Transverse colon (tissue), 4 donors: ENCODE measurements at regions not wholly inside any gene's neighbourhood (a gene's known extent, or its start where the extent isn't known, plus 50 kb on each side); places are given as distances from the start of the nearest gene placed in this dataset.

Source experiments
- DNase-seq: peaks from one replicate; pipeline ENCODE4 v3.0.0-alpha.2; 2019
- H3K27ac ChIP-seq, 4 donors: fragments of 200-600 bp; sonication (generic); 2 replicates each; pipeline ENCODE4 v1.5.1; 2016 to 2018; ENCODE audit warnings: inconsistent platforms in 4 of 4
- H3K27me3 ChIP-seq: fragments of 200-600 bp; sonication (generic); 2 replicates; pipeline ENCODE4 v1.5.1; 2017; ENCODE audit warnings: inconsistent platforms
- H3K36me3 ChIP-seq, 4 donors: fragments of 200-600 bp; sonication (generic); 2 replicates each; pipeline ENCODE4 v1.5.1; 2017 to 2019; ENCODE audit warnings: inconsistent platforms in 4 of 4
- H3K4me1 ChIP-seq, 4 donors: fragments of 200-600 bp; sonication (generic); 2 replicates each; pipeline ENCODE4 v1.5.1; 2017 to 2020; ENCODE audit warnings: inconsistent platforms in 4 of 4
- H3K4me3 ChIP-seq, 4 donors: fragments of 200-600 bp; sonication (generic); 1 replicate in 1 of 4; 2 replicates in 3 of 4; pipeline versions ENCODE4 v1.5.1 to v1.6.1; 2017 to 2019; ENCODE audit warnings: inconsistent platforms in 4 of 4
- H3K9me3 ChIP-seq, 2 donors: fragments of 200-600 bp; sonication (generic); 2 replicates each; pipeline ENCODE4 v1.5.1; 2017 to 2019; ENCODE audit warnings: inconsistent platforms in 2 of 2
- CTCF ChIP-seq, 5 experiments: fragments of 200-600 bp in 3 of 5; fragments of 450-650 bp in 2 of 5; sonication (generic) in 3 of 5; IDR thresholded peaks; 1 replicate in 2 of 5; 2 replicates in 3 of 5; pipeline ENCODE4 v1.5.1; 2016 to 2017; ENCODE audit warnings: antibody characterized with exemption in 5 of 5, inconsistent platforms in 3 of 5, mild to moderate bottlenecking in 2 of 5, moderate library complexity in 1 of 5
- EP300 ChIP-seq: sonication (generic); formaldehyde crosslinking; IDR thresholded peaks from one replicate; pipeline ENCODE4 v1.6.1; 2017; ENCODE audit warnings: antibody characterized with exemption, low read depth
- POLR2A ChIP-seq: fragments of 450-650 bp; IDR thresholded peaks from one replicate; pipeline ENCODE4 v1.6.1; 2016; ENCODE audit warnings: antibody characterized with exemption, mild to moderate bottlenecking, moderate library complexity
- POLR2AphosphoS5 ChIP-seq, 3 donors: sonication (generic); formaldehyde crosslinking; IDR thresholded peaks; one replicate each; pipeline ENCODE4 v1.6.1; 2016; ENCODE audit warnings: antibody characterized with exemption in 3 of 3
- WGBS, 2 donors: methylation state at CpG; one replicate each; pipeline ENCODE4 v1.1.5; 2018; ENCODE audit warnings: low coverage in 1 of 2; 5-methylcytosine and 5-hydroxymethylcytosine counted together
- in situ Hi-C, 4 donors: fragments of 200-750 bp; cut with MboI; loops; one replicate each; pipeline versions ENCODE4 v1.15.0 to v1.15.1; 2017; ENCODE audit warnings: low sequenced_read_pairs in 3 of 4, low pct_ligation_motif_present in 1 of 4, low pct_unique_long_range_greater_than_20kb in 1 of 4
- intact Hi-C: fragments of 100-400 bp; cut with DNase I; formaldehyde crosslinking; loops from one replicate; pipeline ENCODE4 v1.15.1; 2023; ENCODE audit warnings: low total_unique reads

- intact Hi-C loops (no loop called here), in situ Hi-C loops (no loop called here)
- WGBS, 2 donors: 22 to 23% methylated on average over 1 of the region's 1 CpG
- H3K4me1 ChIP-seq: no peaks in the 10 kb centered on the region
- H3K4me3 ChIP-seq: no peak overlapping the region
- no peak for DNase-seq
- H3K9me3 ChIP-seq: no peaks in the 10 kb centered on the region
- H3K27ac ChIP-seq: no peak overlapping the region
- TF ChIP-seq POLR2AphosphoS5 (IDR thresholded peaks at IDR 0.05) (no peak), EP300 (no peak), CTCF (IDR thresholded peaks at IDR 0.05) (no peak), POLR2A (no peak)
- H3K27me3 ChIP-seq: no peaks in the 10 kb centered on the region
- H3K36me3 ChIP-seq: no peaks in the 10 kb centered on the region
Measured at GRCh38 chr4:135197641-135198040, 996.1 kb upstream of the PABPC4L start.

- WGBS, 2 donors: 61% methylated on average over 1 of the region's 1 CpG; no CpG with 5 or more reads in 1 of the 2 donors
- no peak for DNase-seq
- H3K4me1 ChIP-seq: no peaks in the 10 kb centered on the region
- no peak overlapping the region for H3K4me3 ChIP-seq
- H3K27ac ChIP-seq: no peak overlapping the region
- TF ChIP-seq EP300 (no peak), POLR2AphosphoS5 (IDR thresholded peaks at IDR 0.05) (no peak), POLR2A (no peak), CTCF (IDR thresholded peaks at IDR 0.05) (no peak)
- H3K27me3 ChIP-seq: no peaks in the 10 kb centered on the region
- in situ Hi-C loops: no loop called here
- intact Hi-C loops: no loop called here
- no peaks in the 10 kb centered on the region for H3K9me3 ChIP-seq
- H3K36me3 ChIP-seq: no peaks in the 10 kb centered on the region
Measured at GRCh38 chr4:135194477-135194876, 992.9 kb upstream of the PABPC4L start.

- Histone ChIP-seq H3K9me3 (no peaks in the 10 kb centered on the region), H3K4me3 (no peak overlapping the region), H3K36me3 (no peaks in the 10 kb centered on the region), H3K27ac (no peak overlapping the region), H3K4me1 (no peaks in the 10 kb centered on the region), H3K27me3 (no peaks in the 10 kb centered on the region)
- intact Hi-C loops: no loop called here
- 0 to 44% methylated on average over 2 of the region's 2 CpGs for WGBS, 2 donors
- DNase-seq: no peak
- in situ Hi-C loops: no loop called here
- TF ChIP-seq POLR2A (no peak), EP300 (no peak), POLR2AphosphoS5 (IDR thresholded peaks at IDR 0.05) (no peak), CTCF (IDR thresholded peaks at IDR 0.05) (no peak)
Measured at GRCh38 chr4:135192751-135193535, 991.4 kb upstream of the PABPC4L start.

- TF ChIP-seq POLR2A (no peak), EP300 (no peak), POLR2AphosphoS5 (IDR thresholded peaks at IDR 0.05) (no peak), CTCF (IDR thresholded peaks at IDR 0.05) (no peak)
- no peak overlapping the region for H3K4me3 ChIP-seq
- no peaks in the 10 kb centered on the region for H3K36me3 ChIP-seq
- in situ Hi-C loops: no loop called here
- WGBS, 2 donors: 38 to 50% methylated on average over 1 of the region's 1 CpG
- DNase-seq: no peak
- no peaks in the 10 kb centered on the region for H3K9me3 ChIP-seq
- no peaks in the 10 kb centered on the region for H3K27me3 ChIP-seq
- H3K4me1 ChIP-seq: no peaks in the 10 kb centered on the region
- intact Hi-C loops: no loop called here
- no peak overlapping the region for H3K27ac ChIP-seq
Measured at GRCh38 chr4:135191596-135191995, 990.0 kb upstream of the PABPC4L start.
